Testis (tissue), 2 donors: ENCODE measurements at regions not wholly inside any gene's neighbourhood (a gene's known extent, or its start where the extent isn't known, plus 50 kb on each side); places are given as distances from the start of the nearest gene placed in this dataset.

Experiments
- CTCF ChIP-seq, 3 experiments: fragments of 450-650 bp in 2 of 3; fragments of 200-600 bp in 1 of 3; sonication (generic) in 1 of 3; IDR thresholded peaks; one replicate each; pipeline ENCODE4 v1.5.1; 2016 to 2019; ENCODE audit warnings: antibody characterized with exemption in 3 of 3, mild to moderate bottlenecking in 2 of 3, moderate library complexity in 1 of 3
- POLR2A ChIP-seq: fragments of 450-650 bp; IDR thresholded peaks from one replicate; pipeline ENCODE4 v1.6.1; 2017; ENCODE audit warnings: antibody characterized with exemption, mild to moderate bottlenecking, moderate library complexity

GRCh38 chr3:70556056-70556455 lies 243.6 kb upstream of the MDFIC2 start:
- no peak for TF ChIP-seq CTCF (IDR thresholded peaks at IDR 0.05)
- no peak for TF ChIP-seq POLR2A
